CD14-positive monocyte (primary cell): ENCODE measurements at regions not wholly inside any gene's neighbourhood (a gene's known extent, or its start where the extent isn't known, plus 50 kb on each side); places are given as distances from the start of the nearest gene placed in this dataset.
A peak's percentile ranks its signal among the peaks of the same experiment; 100 is the strongest.

Experiments
- DNase-seq, 3 donors: peaks; one replicate each; pipeline ENCODE4 v3.0.0-alpha.2; 2011 to 2022
- H2AFZ ChIP-seq: 2 replicates; pipeline ENCODE4 v1.6.0; 2012; ENCODE audit warnings: mild to moderate bottlenecking, low read depth, low read length, inconsistent platforms; ENCODE audit not compliant: insufficient read depth, poor library complexity, severe bottlenecking
- H3K27ac ChIP-seq, 2 donors: 1 replicate in 1 of 2; 2 replicates in 1 of 2; pipeline ENCODE4 v1.5.1; 2012 to 2013; ENCODE audit warnings: low read length in 2 of 2, control low read depth in 1 of 2, inconsistent platforms in 1 of 2, low read depth in 1 of 2, mild to moderate bottlenecking in 1 of 2
- H3K27me3 ChIP-seq, 2 donors: one replicate each; pipeline versions ENCODE4 v1.6.0 to v1.6.1; 2011 to 2013; ENCODE audit warnings: low read length in 2 of 2; ENCODE audit not compliant: control insufficient read depth in 2 of 2, insufficient read depth in 2 of 2
- H3K36me3 ChIP-seq, 2 donors: replicated peaks in 1 of 2; 1 replicate in 1 of 2; 2 replicates in 1 of 2; pipeline versions ENCODE4 v1.5.1 to v1.6.1; 2012 to 2013; ENCODE audit warnings: low read length in 2 of 2, control low read depth in 1 of 2, inconsistent platforms in 1 of 2, mild to moderate bottlenecking in 1 of 2; ENCODE audit not compliant: insufficient read depth in 2 of 2, control insufficient read depth in 1 of 2
- H3K4me1 ChIP-seq, 2 donors: 1 replicate in 1 of 2; 2 replicates in 1 of 2; pipeline versions ENCODE4 v1.5.1 to v1.6.1; 2012 to 2013; ENCODE audit warnings: low read length in 2 of 2, control low read depth in 1 of 2, inconsistent platforms in 1 of 2, mild to moderate bottlenecking in 1 of 2, moderate library complexity in 1 of 2; ENCODE audit not compliant: insufficient read depth in 2 of 2, control insufficient read depth in 1 of 2
- H3K4me2 ChIP-seq: replicated peaks from 2 replicates; pipeline ENCODE3; 2012; ENCODE audit warnings: low read length, moderate library complexity, mild to moderate bottlenecking; ENCODE audit not compliant: poor library complexity, severe bottlenecking; ENCODE audit errors: extremely low read depth
- H3K4me3 ChIP-seq, 3 experiments: fragments of 200-600 bp in 1 of 3; sonication (generic) in 1 of 3; replicated peaks in 1 of 3; 1 replicate in 2 of 3; 2 replicates in 1 of 3; pipeline ENCODE4 v1.5.1; 2011 to 2013; ENCODE audit warnings: low read length in 3 of 3, mild to moderate bottlenecking in 3 of 3, control low read depth in 2 of 3, low read depth in 2 of 3, inconsistent platforms in 1 of 3, moderate library complexity in 1 of 3
- H3K79me2 ChIP-seq: 2 replicates; pipeline ENCODE4 v1.6.0; 2012; ENCODE audit warnings: mild to moderate bottlenecking, control low read depth, inconsistent platforms, low read length, moderate library complexity; ENCODE audit not compliant: insufficient read depth
- H3K9ac ChIP-seq: 2 replicates; pipeline ENCODE4 v1.6.0; 2017; ENCODE audit warnings: low read length, mild to moderate bottlenecking; ENCODE audit not compliant: insufficient read depth, poor library complexity, severe bottlenecking
- H3K9me3 ChIP-seq, 2 donors: replicated peaks in 1 of 2; 1 replicate in 1 of 2; 2 replicates in 1 of 2; pipeline versions ENCODE4 v1.5.1 to v1.6.1; 2012 to 2013; ENCODE audit warnings: low read length in 2 of 2, control low read depth in 1 of 2; ENCODE audit not compliant: control insufficient read depth in 1 of 2, insufficient read depth in 1 of 2
- H4K20me1 ChIP-seq: 2 replicates; pipeline ENCODE4 v1.6.0; 2012; ENCODE audit warnings: mild to moderate bottlenecking, low read length, control low read depth, moderate library complexity; ENCODE audit not compliant: insufficient read depth
- H3K27ac Mint-ChIP-seq, 7 donors: one replicate each; pipeline ENCODE4 v1.8.0; 2020; ENCODE audit warnings: mild to moderate bottlenecking in 7 of 7, mixed read lengths in 7 of 7, moderate library complexity in 6 of 7, inconsistent platforms in 2 of 7
- H3K27me3 Mint-ChIP-seq, 3 donors: one replicate each; pipeline ENCODE4 v1.8.0; 2021 to 2022; ENCODE audit warnings: low read depth in 3 of 3, mild to moderate bottlenecking in 3 of 3, mixed read lengths in 3 of 3, moderate library complexity in 3 of 3, inconsistent platforms in 1 of 3
- H3K36me3 Mint-ChIP-seq, 2 donors: one replicate each; pipeline ENCODE4 v1.8.0; 2020; ENCODE audit warnings: mixed read lengths in 2 of 2, inconsistent platforms in 1 of 2, mild to moderate bottlenecking in 1 of 2
- H3K4me1 Mint-ChIP-seq: one replicate; pipeline ENCODE4 v1.8.0; 2020; ENCODE audit warnings: mild to moderate bottlenecking, mixed read lengths
- H3K4me3 Mint-ChIP-seq, 2 donors: one replicate each; pipeline ENCODE4 v1.8.0; 2020; ENCODE audit warnings: mild to moderate bottlenecking in 2 of 2, mixed read lengths in 2 of 2, moderate library complexity in 1 of 2
- H3K9me3 Mint-ChIP-seq, 7 donors: one replicate each; pipeline ENCODE4 v1.8.0; 2020 to 2022; ENCODE audit warnings: mixed read lengths in 7 of 7, mild to moderate bottlenecking in 6 of 7, moderate library complexity in 6 of 7, inconsistent platforms in 2 of 7
- WGBS: methylation state at CpG from one replicate; pipeline ENCODE4 v1.1.5; 2013; ENCODE audit warnings: missing lambda C conversion rate; ENCODE audit not compliant: insufficient coverage; 5-methylcytosine and 5-hydroxymethylcytosine counted together
- intact Hi-C, 2 donors: fragments of 100-400 bp; cut with micrococcal nuclease; formaldehyde crosslinking; loops; one replicate each; pipeline versions ENCODE4 v1.15.0 to v1.15.1; 2023
- TF ChIP-seq, protein P1 (sequence below): fragments of 200-600 bp; IDR thresholded peaks from one replicate; pipeline ENCODE4 v1.8.0; 2022; ENCODE audit warnings: antibody characterized with exemption, mild to moderate bottlenecking

DNA sequence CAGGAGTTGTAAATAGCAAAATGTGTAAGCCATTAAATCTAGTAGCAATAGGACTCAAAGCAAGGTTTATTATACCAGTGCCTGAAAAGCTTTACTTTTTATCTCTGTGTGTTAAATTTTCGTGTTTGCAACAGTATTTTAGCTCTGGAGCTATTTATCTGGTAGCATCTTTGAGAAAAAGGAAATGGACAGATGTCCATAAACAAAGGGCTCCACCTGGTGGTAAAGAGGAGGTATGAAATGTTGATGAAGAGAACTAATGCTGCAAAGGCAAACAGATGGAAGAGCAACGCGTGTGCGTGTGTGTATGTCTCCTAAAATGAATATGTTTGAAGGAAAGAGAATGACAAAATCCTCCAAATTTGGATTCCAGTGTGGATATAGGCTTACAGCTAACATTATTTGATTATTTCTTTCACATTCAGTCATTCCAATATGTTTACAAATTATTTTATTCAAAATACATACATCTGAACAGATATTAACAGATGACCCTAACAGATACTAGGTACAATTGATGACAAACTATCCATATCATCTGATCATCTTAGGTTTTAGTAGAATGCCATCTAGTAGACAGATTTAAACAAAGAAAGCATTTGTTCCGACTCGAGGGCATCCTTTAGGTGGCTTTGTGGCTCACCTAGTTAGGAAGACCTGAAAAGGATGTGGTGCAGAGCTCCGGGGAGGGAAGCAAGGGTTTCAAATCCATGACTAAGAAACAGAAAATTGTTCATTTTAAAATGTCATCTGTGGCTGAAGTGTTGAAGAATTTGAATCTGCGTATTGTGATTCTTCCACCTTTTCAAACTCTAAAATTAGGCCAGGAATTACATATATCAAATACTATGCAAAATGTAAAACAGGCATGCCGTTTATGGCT, 383.3 kb downstream of the MTX2 start:
- H3K4me1 ChIP-seq = no peaks in the 10 kb centered on the region
- H3K9me3 Mint-ChIP-seq = no peaks in the 10 kb centered on the region
- peaks cover 10 to 48% (median 14%) of the 10 kb centered on the region in 3 donors for H3K27me3 Mint-ChIP-seq
- H3K4me3 Mint-ChIP-seq = no peak overlapping the region
- no peak overlapping the region for H3K27ac Mint-ChIP-seq
- no peak overlapping the region for H3K9ac ChIP-seq
- DNase-seq = peak; percentile 11 to 32 (median 30)
- no peaks in the 10 kb centered on the region for H3K36me3 Mint-ChIP-seq
- H3K4me1 Mint-ChIP-seq = no peaks in the 10 kb centered on the region
- H3K27me3 ChIP-seq = peaks cover 21 to 42% of the 10 kb centered on the region in 2 donors
- TF ChIP-seq, protein P1, sequence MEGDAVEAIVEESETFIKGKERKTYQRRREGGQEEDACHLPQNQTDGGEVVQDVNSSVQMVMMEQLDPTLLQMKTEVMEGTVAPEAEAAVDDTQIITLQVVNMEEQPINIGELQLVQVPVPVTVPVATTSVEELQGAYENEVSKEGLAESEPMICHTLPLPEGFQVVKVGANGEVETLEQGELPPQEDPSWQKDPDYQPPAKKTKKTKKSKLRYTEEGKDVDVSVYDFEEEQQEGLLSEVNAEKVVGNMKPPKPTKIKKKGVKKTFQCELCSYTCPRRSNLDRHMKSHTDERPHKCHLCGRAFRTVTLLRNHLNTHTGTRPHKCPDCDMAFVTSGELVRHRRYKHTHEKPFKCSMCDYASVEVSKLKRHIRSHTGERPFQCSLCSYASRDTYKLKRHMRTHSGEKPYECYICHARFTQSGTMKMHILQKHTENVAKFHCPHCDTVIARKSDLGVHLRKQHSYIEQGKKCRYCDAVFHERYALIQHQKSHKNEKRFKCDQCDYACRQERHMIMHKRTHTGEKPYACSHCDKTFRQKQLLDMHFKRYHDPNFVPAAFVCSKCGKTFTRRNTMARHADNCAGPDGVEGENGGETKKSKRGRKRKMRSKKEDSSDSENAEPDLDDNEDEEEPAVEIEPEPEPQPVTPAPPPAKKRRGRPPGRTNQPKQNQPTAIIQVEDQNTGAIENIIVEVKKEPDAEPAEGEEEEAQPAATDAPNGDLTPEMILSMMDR = peak; percentile 83
- no peak overlapping the region for H2AFZ ChIP-seq
- no peak overlapping the region for H3K27ac ChIP-seq
- H3K4me3 ChIP-seq = no peak overlapping the region
- WGBS = 92% methylated on average over 2 of the region's 9 CpGs
- H3K79me2 ChIP-seq = no peaks in the 10 kb centered on the region
- no peaks in the 10 kb centered on the region for H4K20me1 ChIP-seq
- no peaks in the 10 kb centered on the region for H3K36me3 ChIP-seq
- no peaks in the 10 kb centered on the region for H3K9me3 ChIP-seq
- no peak overlapping the region for H3K4me2 ChIP-seq
- intact Hi-C loops = loop anchor here in 1 of 2 donors (5.0 kb wide), 1 partner anchor 525 kb away; the partner anchor contains the start of gene HOXD8

DNA sequence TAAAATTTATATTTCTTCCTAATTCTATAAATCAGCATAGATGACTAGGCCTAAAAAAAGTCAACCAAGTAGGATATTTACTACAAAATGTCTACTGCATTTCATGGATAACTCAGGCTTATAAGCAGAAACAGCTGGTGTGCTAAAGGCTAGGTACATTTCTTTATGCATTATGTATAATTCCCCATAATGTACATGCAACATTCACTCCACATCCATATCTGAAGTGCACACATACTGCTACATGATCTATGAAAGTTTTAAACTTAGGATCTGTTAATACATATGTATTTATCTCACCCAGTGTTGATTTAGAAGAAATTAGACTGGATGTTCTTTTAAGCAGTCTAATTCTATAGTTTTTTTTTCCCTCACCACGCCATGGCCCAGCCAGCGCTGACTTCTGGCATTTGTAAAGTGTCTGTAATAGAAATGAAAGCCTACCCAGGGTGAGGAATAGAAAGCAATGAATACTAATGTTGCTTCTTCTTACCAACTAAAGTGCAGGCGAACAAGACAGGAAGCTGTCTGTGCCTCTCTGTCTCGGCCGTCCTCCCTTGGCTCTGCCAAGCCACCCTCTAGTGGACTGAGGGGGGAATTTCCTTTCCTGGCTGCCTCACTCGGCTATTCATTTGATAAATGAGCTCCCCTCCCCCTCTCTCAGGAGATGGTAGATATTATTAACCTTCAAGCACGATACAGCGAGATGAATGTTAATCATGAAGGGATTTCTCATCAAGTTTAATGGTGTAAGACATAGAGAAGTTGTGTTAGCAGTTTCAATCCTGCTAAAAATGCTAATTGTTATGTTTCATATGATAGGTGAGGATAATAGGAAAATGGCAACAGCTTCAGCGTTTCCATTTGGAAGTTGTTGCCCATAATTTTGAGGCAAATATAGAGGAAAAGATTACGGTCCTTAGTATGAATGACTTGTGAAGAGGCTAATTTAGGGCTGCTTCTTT, 384.5 kb downstream of the MTX2 start:
- peaks cover 16 to 37% of the 10 kb centered on the region in 2 donors for H3K27me3 ChIP-seq
- H3K9ac ChIP-seq = no peak overlapping the region
- intact Hi-C loops = loop anchor here in 1 of 2 donors (5.0 kb wide), 1 partner anchor 526 kb away; the partner anchor contains the start of gene HOXD8
- 85% methylated on average over 2 of the region's 10 CpGs for WGBS
- Mint-ChIP-seq H3K27ac (no peak overlapping the region), H3K4me1 (no peaks in the 10 kb centered on the region), H3K9me3 (no peaks in the 10 kb centered on the region), H3K36me3 (no peaks in the 10 kb centered on the region), H3K27me3 (peaks cover 10 to 51% (median 19%) of the 10 kb centered on the region in 3 donors), H3K4me3 (no peak overlapping the region)
- no peaks in the 10 kb centered on the region for H4K20me1 ChIP-seq
- H3K36me3 ChIP-seq = no peaks in the 10 kb centered on the region
- TF ChIP-seq, protein P1 = peak; percentile 49
- no peaks in the 10 kb centered on the region for H3K4me1 ChIP-seq
- no peak overlapping the region for H3K27ac ChIP-seq
- H2AFZ ChIP-seq = peak overlapping the region; percentile 27
- no peak overlapping the region for H3K4me3 ChIP-seq
- no peaks in the 10 kb centered on the region for H3K9me3 ChIP-seq
- no peaks in the 10 kb centered on the region for H3K79me2 ChIP-seq
- H3K4me2 ChIP-seq = no peak overlapping the region
- peak in 1 of 3 donors; percentile 11 for DNase-seq
